HepG2 (cell line): ENCODE measurements at regions not wholly inside any gene's neighbourhood (a gene's known extent, or its start where the extent isn't known, plus 50 kb on each side); places are given as distances from the start of the nearest gene placed in this dataset.

Experiments
- ATAC-seq: fragments of 200-7000 bp; cut with Tn5 transposase; 3 replicates; pipeline ENCODE4 v1.9.1; 2020; ENCODE audit warnings: mild to moderate bottlenecking, moderate library complexity
- BruUV-seq: library from RNA; stranded (reverse); fragments of 400-500 nt; replicated peaks from 2 replicates; lab custom pipeline; 2021; lab: Mats Ljungman, UMichigan
- CTCF ChIA-PET: fragments of 300-600 bp; formaldehyde crosslinking; extraction: SDS; loops from one replicate; lab custom pipeline; 2021; ENCODE audit warnings: low total read pairs, inconsistent platforms, low intra/inter-chr PET ratio; lab: Yijun Ruan, JAX
- POLR2A ChIA-PET: fragments of 350-600 bp; sonication (Branson Sonifier 250); formaldehyde crosslinking; loops from one replicate; lab custom pipeline; 2020; ENCODE audit warnings: antibody characterized with exemption, inconsistent platforms; lab: Yijun Ruan, JAX
- DNase-seq: peaks from one replicate; pipeline ENCODE4 v3.0.0-alpha.2; 2015; ENCODE audit warnings: low spot score
- FAIRE-seq: peaks from 3 replicates; lab custom pipeline; 2011; peaks lifted over from hg19 to GRCh38; lab: Jason Lieb, UNC
- H2AFZ ChIP-seq: one replicate; pipeline ENCODE4 v1.6.1; 2011; ENCODE audit warnings: low read length, inconsistent platforms
- H3K27ac ChIP-seq: fragments of 300-600 bp; 3 replicates; pipeline ENCODE4 v1.8.0; 2011; ENCODE audit warnings: mixed run types, mild to moderate bottlenecking, mixed read lengths, low read length, inconsistent platforms; ENCODE audit not compliant: insufficient read depth; ENCODE audit errors: extremely low read length
- H3K27me3 ChIP-seq, 2 experiments: fragments of 200-600 bp in 1 of 2; 2 replicates in 1 of 2; 3 replicates in 1 of 2; pipeline versions ENCODE4 v1.6.0 to v1.8.0; 2011; ENCODE audit warnings: low read length in 2 of 2, mild to moderate bottlenecking in 2 of 2, moderate library complexity in 2 of 2, inconsistent platforms in 1 of 2; ENCODE audit not compliant: insufficient read depth in 2 of 2, control insufficient read depth in 1 of 2
- H3K36me3 ChIP-seq, 2 experiments: fragments of 200-600 bp in 1 of 2; replicated peaks in 1 of 2; 2 replicates in 1 of 2; 3 replicates in 1 of 2; pipeline versions ENCODE4 v1.5.1 to v1.8.0; 2011; ENCODE audit warnings: low read length in 2 of 2, inconsistent platforms in 1 of 2; ENCODE audit not compliant: insufficient read depth in 2 of 2, control insufficient read depth in 1 of 2
- H3K4me1 ChIP-seq: 2 replicates; pipeline ENCODE4 v1.5.1; 2012; ENCODE audit warnings: low read length, inconsistent platforms; ENCODE audit not compliant: insufficient read depth
- H3K4me2 ChIP-seq: 2 replicates; pipeline ENCODE4 v1.6.0; 2011; ENCODE audit warnings: low read depth, low read length, inconsistent platforms
- H3K4me3 ChIP-seq, 3 experiments: fragments of 200-600 bp in 1 of 3; sonication (generic), shearing (Covaris generic) in 1 of 3; replicated peaks in 1 of 3; 2 replicates each; pipeline ENCODE4 v1.5.1; 2011 to 2016; ENCODE audit warnings: low read length in 3 of 3, inconsistent platforms in 2 of 3, low read depth in 2 of 3, mild to moderate bottlenecking in 2 of 3, control low read depth in 1 of 3, mixed read lengths in 1 of 3; ENCODE audit not compliant: insufficient read depth in 1 of 3
- H3K79me2 ChIP-seq: one replicate; pipeline ENCODE4 v1.6.1; 2011; ENCODE audit warnings: low read length, inconsistent platforms; ENCODE audit not compliant: insufficient read depth
- H3K9ac ChIP-seq: 2 replicates; pipeline ENCODE4 v1.6.0; 2011; ENCODE audit warnings: mild to moderate bottlenecking, low read depth, low read length, inconsistent platforms; ENCODE audit not compliant: insufficient read depth
- H3K9me3 ChIP-seq: 2 replicates; pipeline ENCODE4 v1.5.1; 2012; ENCODE audit warnings: mild to moderate bottlenecking, low read length
- H4K20me1 ChIP-seq: 2 replicates; pipeline ENCODE4 v1.6.0; 2011; ENCODE audit warnings: inconsistent platforms, mild to moderate bottlenecking, low read length, moderate library complexity; ENCODE audit not compliant: insufficient read depth
- AFF4 ChIP-seq: sonication (generic); formaldehyde crosslinking; IDR thresholded peaks from 2 replicates; pipeline ENCODE4 v1.4.0; 2020; ENCODE audit warnings: missing genetic modification reagents
- BHLHE40 ChIP-seq: IDR thresholded peaks from 2 replicates; pipeline ENCODE4 v1.6.1; 2011; ENCODE audit warnings: low read length, improper control_type of control experiment
- HOXD1 ChIP-seq: sonication (generic); formaldehyde crosslinking; IDR thresholded peaks from 2 replicates; pipeline ENCODE4 v1.5.0; 2020; ENCODE audit warnings: missing genetic modification reagents
- IRF2 ChIP-seq: IDR thresholded peaks from 2 replicates; pipeline ENCODE4 v1.6.1; 2018; ENCODE audit warnings: missing genetic modification reagents, missing compliant biosample characterization
- NBN ChIP-seq: fragments of 450-650 bp; conservative IDR thresholded peaks from 2 replicates; pipeline ENCODE4 v1.6.1; 2017
- NFIB ChIP-seq: sonication (generic); formaldehyde crosslinking; IDR thresholded peaks from 2 replicates; pipeline ENCODE4 v1.9.0; 2021; ENCODE audit warnings: missing genetic modification reagents, mild to moderate bottlenecking, borderline replicate concordance
- RBAK ChIP-seq: sonication (generic); formaldehyde crosslinking; IDR thresholded peaks from 2 replicates; pipeline ENCODE4 v1.5.1; 2020; ENCODE audit warnings: mild to moderate bottlenecking, missing genetic modification reagents
- REL ChIP-seq: sonication (generic); formaldehyde crosslinking; conservative IDR thresholded peaks from 2 replicates; pipeline ENCODE4 v1.8.0; 2022; ENCODE audit warnings: mild to moderate bottlenecking, missing genetic modification reagents, moderate library complexity
- SMAD9 ChIP-seq: sonication (generic); formaldehyde crosslinking; IDR thresholded peaks from 2 replicates; pipeline ENCODE4 v1.5.1; 2020; ENCODE audit warnings: mild to moderate bottlenecking, missing genetic modification reagents
- TBP ChIP-seq: sonication (generic); formaldehyde crosslinking; IDR thresholded peaks from 2 replicates; pipeline ENCODE4 v1.5.0; 2020; ENCODE audit warnings: missing genetic modification reagents
- TCF7 ChIP-seq: sonication (generic); IDR thresholded peaks from 2 replicates; pipeline ENCODE4 v1.6.1; 2016; ENCODE audit warnings: antibody characterized with exemption, low read depth
- TCF7L2 ChIP-seq: IDR thresholded peaks from 2 replicates; pipeline ENCODE4 v1.6.1; 2011; ENCODE audit warnings: mild to moderate bottlenecking, low read depth, low read length, moderate library complexity
- ZFP90 ChIP-seq: sonication (generic); formaldehyde crosslinking; IDR thresholded peaks from 2 replicates; pipeline ENCODE4 v1.8.0; 2022; ENCODE audit warnings: missing genetic modification reagents, mild to moderate bottlenecking, inconsistent platforms, borderline replicate concordance
- ZNF484 ChIP-seq: sonication (generic); formaldehyde crosslinking; IDR thresholded peaks from 2 replicates; pipeline ENCODE4 v1.5.1; 2020; ENCODE audit warnings: mild to moderate bottlenecking, low read depth, missing genetic modification reagents, borderline replicate concordance
- ZNF598 ChIP-seq: sonication (generic); formaldehyde crosslinking; IDR thresholded peaks from 2 replicates; pipeline ENCODE4 v1.5.1; 2020; ENCODE audit warnings: mild to moderate bottlenecking, missing genetic modification reagents, borderline replicate concordance
- ZNF7 ChIP-seq: IDR thresholded peaks from 2 replicates; pipeline ENCODE4 v1.6.1; 2016; ENCODE audit warnings: missing biosample characterization, missing genetic modification reagents
- ZNF749 ChIP-seq: sonication (generic); formaldehyde crosslinking; IDR thresholded peaks from 2 replicates; pipeline ENCODE4 v1.8.0; 2022; ENCODE audit warnings: mild to moderate bottlenecking, missing genetic modification reagents, moderate library complexity, borderline replicate concordance
- ZUFSP ChIP-seq: sonication (generic); formaldehyde crosslinking; IDR thresholded peaks from 2 replicates; pipeline ENCODE4 v1.9.0; 2021; ENCODE audit warnings: missing genetic modification reagents, mild to moderate bottlenecking, borderline replicate concordance
- WGBS: methylation state at CpG from one replicate; pipeline ENCODE4 v1.1.6; 2017; ENCODE audit warnings: low lambda C conversion rate; 5-methylcytosine and 5-hydroxymethylcytosine counted together
- in situ Hi-C: cut with HindIII; loops from 2 replicates; pipeline ENCODE4 v1.10.0; 2017; ENCODE audit warnings: low pct_unique_long_range_greater_than_20kb; ENCODE audit not compliant: extremely low pct_ligation_motif_present
- intact Hi-C: fragments of 100-400 bp; cut with micrococcal nuclease; formaldehyde crosslinking; loops from one replicate; pipeline ENCODE4 v1.10.0; 2022; ENCODE audit not compliant: unreplicated experiment
- TF ChIP-seq, protein P1 (sequence below): sonication (generic); formaldehyde crosslinking; IDR thresholded peaks from 2 replicates; pipeline ENCODE4 v1.4.0; 2020; ENCODE audit warnings: mild to moderate bottlenecking, missing genetic modification reagents

DNA sequence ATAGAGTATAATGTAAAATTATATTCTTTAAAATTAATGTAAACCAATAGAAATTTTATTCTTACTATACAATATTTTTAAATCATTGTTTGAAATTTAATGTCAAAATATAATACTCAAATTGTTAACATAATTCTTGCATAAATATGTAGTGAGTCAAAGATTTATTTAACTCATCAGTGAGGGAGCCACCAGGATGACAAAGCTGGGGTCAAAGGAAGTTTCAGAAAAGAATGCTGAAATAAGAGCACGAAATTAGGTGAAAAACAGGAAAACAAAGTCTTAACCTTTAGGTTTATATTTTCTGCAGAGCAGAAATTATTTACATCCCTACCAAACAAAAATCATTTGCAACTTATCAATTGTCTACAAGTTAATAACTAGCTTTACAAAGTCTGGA, 74.1 kb downstream of the DIPK2A start:
- no peak overlapping the region for H3K9ac ChIP-seq
- WGBS: 3% methylated on average over 1 of the region's 1 CpG
- CTCF ChIA-PET: no interaction called here

More for the DNA sequence above, 74.1 kb downstream of the DIPK2A start:
- DNase-seq (no peak), ATAC-seq (no peak), FAIRE-seq (no peak)
- H3K79me2 ChIP-seq: no peaks in the 10 kb centered on the region
- POLR2A ChIA-PET: no interaction called here
- H3K4me1 ChIP-seq: 0 out of 2 replicates have a peak, but pooled peaks cover 4% of the 10 kb centered on the region
- no peak overlapping the region for H3K4me3 ChIP-seq
- no peak overlapping the region for H3K4me2 ChIP-seq
- no peaks in the 10 kb centered on the region for H3K36me3 ChIP-seq
- intact Hi-C loops (no loop called here), in situ Hi-C loops (no loop called here)
- H3K27me3 ChIP-seq: no peaks in the 10 kb centered on the region
- BruUV-seq: no TSS peak
- no peaks in the 10 kb centered on the region for H4K20me1 ChIP-seq
- no peak overlapping the region for H2AFZ ChIP-seq
- no peak overlapping the region for H3K27ac ChIP-seq
- no peaks in the 10 kb centered on the region for H3K9me3 ChIP-seq
- TF ChIP-seq SMAD9 (no peak), HOXD1 (CRISPR knock-in tag) (no peak), NBN (no peak), NFIB (CRISPR knock-in tag) (no peak), ZFP90 (CRISPR knock-in tag) (no peak), AFF4 (CRISPR knock-in tag) (no peak), TCF7 (no peak), ZUFSP (no peak), TBP (CRISPR knock-in tag) (no peak), TCF7L2 (no peak), ZNF598 (CRISPR knock-in tag) (no peak), ZNF749 (CRISPR knock-in tag) (no peak), IRF2 (CRISPR knock-in tag) (no peak), RBAK (CRISPR knock-in tag) (no peak), ZNF7 (CRISPR knock-in tag) (no peak), REL (CRISPR knock-in tag) (no peak), BHLHE40 (no peak), ZNF484 (CRISPR knock-in tag) (no peak)
- TF ChIP-seq, protein P1, sequence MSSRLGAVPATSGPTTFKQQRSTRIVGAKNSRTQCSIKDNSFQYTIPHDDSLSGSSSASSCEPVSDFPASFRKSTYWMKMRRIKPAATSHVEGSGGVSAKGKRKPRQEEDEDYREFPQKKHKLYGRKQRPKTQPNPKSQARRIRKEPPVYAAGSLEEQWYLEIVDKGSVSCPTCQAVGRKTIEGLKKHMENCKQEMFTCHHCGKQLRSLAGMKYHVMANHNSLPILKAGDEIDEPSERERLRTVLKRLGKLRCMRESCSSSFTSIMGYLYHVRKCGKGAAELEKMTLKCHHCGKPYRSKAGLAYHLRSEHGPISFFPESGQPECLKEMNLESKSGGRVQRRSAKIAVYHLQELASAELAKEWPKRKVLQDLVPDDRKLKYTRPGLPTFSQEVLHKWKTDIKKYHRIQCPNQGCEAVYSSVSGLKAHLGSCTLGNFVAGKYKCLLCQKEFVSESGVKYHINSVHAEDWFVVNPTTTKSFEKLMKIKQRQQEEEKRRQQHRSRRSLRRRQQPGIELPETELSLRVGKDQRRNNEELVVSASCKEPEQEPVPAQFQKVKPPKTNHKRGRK (CRISPR knock-in tag): no peak
